Endothelial cell of umbilical vein (primary cell): ENCODE measurements at regions not wholly inside any gene's neighbourhood (a gene's known extent, or its start where the extent isn't known, plus 50 kb on each side); places are given as distances from the start of the nearest gene placed in this dataset.

ENCODE experiments used
- POLR2A ChIP-seq: IDR thresholded peaks from 2 replicates; pipeline ENCODE4 v1.6.1; 2012; ENCODE audit warnings: low read depth, mild to moderate bottlenecking, control low read depth, low read length
- POLR2AphosphoS5 ChIP-seq: IDR thresholded peaks from 2 replicates; pipeline ENCODE4 v1.6.1; 2012; ENCODE audit warnings: low read depth, mild to moderate bottlenecking, control low read depth, low read length, moderate library complexity; ENCODE audit not compliant: insufficient read depth
- TF ChIP-seq, protein P1 (sequence below), 2 donors: IDR thresholded peaks; 1 replicate in 1 of 2; 2 replicates in 1 of 2; pipeline ENCODE4 v1.5.1; 2011; ENCODE audit warnings: low read length in 2 of 2, mild to moderate bottlenecking in 2 of 2, moderate library complexity in 2 of 2, control low read depth in 1 of 2, inconsistent platforms in 1 of 2, low read depth in 1 of 2; ENCODE audit not compliant: insufficient read depth in 1 of 2; ENCODE audit errors: extremely low read depth in 1 of 2

GRCh38 chr17:5897275-5897911 lies 172.8 kb upstream of the WSCD1 start:
- TF ChIP-seq POLR2AphosphoS5: no peak
- TF ChIP-seq, protein P1, sequence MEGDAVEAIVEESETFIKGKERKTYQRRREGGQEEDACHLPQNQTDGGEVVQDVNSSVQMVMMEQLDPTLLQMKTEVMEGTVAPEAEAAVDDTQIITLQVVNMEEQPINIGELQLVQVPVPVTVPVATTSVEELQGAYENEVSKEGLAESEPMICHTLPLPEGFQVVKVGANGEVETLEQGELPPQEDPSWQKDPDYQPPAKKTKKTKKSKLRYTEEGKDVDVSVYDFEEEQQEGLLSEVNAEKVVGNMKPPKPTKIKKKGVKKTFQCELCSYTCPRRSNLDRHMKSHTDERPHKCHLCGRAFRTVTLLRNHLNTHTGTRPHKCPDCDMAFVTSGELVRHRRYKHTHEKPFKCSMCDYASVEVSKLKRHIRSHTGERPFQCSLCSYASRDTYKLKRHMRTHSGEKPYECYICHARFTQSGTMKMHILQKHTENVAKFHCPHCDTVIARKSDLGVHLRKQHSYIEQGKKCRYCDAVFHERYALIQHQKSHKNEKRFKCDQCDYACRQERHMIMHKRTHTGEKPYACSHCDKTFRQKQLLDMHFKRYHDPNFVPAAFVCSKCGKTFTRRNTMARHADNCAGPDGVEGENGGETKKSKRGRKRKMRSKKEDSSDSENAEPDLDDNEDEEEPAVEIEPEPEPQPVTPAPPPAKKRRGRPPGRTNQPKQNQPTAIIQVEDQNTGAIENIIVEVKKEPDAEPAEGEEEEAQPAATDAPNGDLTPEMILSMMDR (IDR thresholded peaks at IDR 0.05; ENCODE audit: extremely low read depth in 1 of 2, insufficient read depth in 1 of 2, low read depth in 1 of 2, low read length in 2 of 2): no peak
- TF ChIP-seq POLR2A: no peak
